ENCODE measurements at regions not wholly inside any gene's neighbourhood (a gene's known extent, or its start where the extent isn't known, plus 50 kb on each side); places are given as distances from the start of the nearest gene placed in this dataset.

DNA sequence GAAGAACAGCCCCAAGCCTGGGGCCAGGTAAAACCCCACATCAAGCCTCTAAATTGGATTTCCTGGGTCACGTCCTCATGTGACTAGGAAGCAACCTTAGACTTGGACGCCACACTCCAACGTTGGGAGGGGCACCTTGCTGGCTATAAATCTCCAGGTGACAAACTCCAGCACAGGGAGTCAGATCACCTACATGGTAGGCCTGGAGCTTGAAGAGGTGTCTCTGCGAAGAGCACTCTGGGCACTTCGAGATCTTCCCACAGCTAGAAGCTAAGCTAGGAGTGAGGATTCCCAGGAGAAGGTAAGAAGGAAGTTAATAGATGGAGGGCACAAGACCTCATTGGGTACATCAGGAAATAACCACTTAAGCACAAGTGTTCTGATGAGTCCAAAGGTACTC lies 77.1 kb upstream of the GNAZ start:
- CTCF ChIA-PET, result interaction anchor here (1.5 kb wide), 1 partner anchor 34 kb away, joined by 3 read pairs; no protein-coding TSS in a partner anchor

DNA sequence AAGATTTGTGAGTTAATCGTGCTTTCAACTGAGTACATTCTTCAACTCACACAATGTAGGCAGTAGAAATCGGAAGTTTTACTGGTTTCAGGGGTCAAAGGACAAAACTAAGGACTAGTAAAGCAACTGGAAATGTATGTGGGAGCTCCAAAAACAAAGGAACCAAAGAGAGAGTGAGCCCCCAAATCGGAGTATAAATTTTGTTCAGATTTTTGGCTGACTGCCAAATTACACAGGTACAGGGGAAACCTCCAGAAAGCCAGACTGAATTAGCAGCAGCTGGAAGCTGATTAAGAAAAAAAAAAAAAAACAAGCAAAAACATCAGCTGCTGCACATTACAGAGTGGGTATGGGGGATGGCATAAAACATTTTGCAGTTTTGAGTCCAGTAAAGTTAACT lies 75.2 kb upstream of the GNAZ start:
- CTCF ChIA-PET, result no interaction called here
- POLR2A ChIA-PET, result no interaction called here

More for the DNA sequence above, 77.1 kb upstream of the GNAZ start:
- POLR2A ChIA-PET, result no interaction called here

DNA sequence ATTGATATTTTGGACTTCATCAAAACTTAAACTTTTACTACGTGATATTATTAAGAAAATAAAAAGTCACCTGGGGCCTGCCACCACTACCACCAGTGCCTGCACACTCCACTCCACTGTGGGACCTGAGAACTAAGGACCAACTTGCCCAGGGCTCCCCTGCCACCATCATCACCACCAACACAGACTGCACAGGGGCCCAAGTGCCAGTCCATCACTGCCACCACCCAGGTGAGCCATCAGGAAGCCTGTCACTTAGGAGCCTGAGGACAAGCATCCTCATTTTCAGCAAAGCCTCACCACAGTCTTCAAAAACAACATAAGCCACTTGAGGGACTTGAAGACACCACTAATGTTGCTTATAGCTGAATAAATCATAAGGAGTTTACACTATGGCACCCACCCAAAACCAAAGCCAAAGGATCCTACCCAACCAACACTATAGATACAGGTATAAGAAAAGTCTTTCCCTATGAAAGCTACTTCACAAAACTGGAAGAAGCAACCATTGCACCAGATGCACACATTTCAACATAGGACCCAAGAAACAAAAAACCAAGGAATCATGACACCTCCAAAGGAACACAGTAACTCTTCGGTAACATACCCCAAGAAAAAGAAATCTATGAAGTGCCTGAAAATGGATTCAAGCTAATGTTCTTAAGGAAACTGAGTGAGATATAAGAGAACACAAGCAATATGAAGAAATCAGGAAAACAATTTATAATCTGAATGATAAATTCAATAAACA lies 73.6 kb upstream of the GNAZ start:
- CTCF ChIA-PET, result no interaction called here
- POLR2A ChIA-PET, result no interaction called here

DNA sequence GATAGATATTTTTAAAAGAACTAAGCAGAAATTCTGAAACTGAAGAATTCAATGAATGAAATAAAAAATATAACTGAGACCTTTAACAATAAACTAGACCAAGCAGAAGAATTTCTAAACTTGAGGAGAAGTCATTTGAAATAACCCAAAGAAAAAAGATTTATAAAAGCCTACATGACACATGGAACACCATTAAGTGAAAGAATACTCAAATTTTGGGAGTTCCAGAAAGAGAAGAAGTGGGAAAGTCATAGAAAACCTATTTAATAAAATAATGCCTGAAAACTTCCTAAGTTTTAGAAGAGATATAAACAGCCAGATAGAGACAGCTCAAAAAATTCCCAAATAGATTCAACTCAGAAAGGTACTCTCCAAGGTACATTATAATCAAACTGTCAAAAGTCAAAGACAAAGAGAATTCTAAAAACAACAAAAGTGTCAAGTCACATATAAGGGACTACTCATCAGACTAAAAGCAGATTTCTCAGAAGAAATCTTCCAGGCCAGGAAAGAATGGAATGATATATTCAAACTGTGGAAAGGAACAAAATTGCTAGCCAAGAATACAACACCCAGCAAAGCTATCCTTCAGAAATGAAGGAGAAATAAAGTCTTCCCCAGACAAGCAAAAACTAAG lies 72.9 kb upstream of the GNAZ start:
- POLR2A ChIA-PET, result no interaction called here
- CTCF ChIA-PET, result no interaction called here

DNA sequence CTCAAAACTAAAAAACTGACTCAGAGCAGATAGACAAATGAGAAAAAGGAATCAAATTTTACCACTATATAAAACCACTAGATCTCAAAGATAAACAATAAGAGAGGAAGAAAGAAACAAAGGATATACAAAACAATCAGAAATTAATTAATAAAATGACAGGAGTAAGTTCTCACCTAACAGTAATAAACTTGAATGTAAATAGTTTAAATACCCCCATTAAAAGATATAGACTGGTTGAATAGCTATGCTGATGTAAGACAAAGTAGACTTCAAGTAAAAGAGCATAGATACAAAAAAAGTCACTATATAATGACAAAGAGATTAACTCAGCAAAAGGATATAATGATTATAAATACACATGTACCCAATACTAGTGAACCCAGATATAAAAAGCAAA lies 72.3 kb upstream of the GNAZ start:
- ChIA-PET CTCF (no interaction called here), POLR2A (no interaction called here)

DNA sequence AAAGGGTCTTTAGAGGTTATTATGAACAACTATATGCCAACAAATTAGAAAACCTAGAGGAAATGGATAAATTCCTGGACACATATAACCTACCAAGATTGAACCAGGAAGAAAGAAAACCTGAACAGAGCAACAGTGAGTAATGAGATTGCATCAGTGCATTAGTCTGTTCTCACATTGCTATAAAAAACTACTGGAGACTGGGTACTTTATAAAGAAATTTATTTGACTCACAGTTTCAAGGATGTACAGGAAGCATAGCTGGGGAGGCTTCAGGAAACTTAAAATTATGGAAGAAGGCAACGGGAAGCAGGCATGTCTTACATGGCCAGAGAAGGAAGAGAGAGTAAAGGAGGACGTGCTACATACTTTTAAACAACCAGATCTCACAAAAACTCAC lies 70.8 kb upstream of the GNAZ start:
- POLR2A ChIA-PET, result no interaction called here
- CTCF ChIA-PET, result no interaction called here

DNA sequence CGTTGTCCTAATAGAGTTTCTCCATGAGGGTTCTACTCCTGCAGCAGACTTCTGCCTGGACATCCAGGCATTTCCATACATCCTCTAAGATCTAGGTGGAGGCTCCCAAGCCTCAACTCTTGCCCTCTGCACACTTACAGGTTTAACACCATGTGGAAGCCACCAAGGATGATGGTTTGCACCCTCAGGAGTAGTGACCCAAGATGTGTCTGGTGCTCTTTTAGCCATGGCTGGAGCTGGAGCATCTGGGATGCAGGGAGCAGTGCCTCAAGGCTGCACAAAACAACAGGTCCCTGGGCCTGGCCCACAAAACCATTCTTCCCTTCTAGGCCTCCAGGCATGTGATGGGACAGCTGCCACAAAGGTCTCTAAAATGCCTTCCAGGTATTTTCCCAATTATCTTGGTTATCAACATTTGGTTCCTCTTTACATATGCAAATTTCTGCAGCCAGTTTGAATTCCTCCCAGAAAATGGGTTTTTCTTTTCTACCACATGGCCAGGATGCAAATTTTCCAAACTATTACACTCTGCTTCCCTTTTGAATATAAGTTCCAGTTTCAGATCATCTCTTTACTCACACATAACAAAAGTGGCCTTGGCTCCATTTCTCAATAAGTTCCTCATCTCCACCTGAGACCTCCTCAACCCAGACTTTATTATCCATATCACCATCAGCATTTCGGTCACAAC lies 69.5 kb upstream of the GNAZ start:
- CTCF ChIA-PET, result no interaction called here

DNA sequence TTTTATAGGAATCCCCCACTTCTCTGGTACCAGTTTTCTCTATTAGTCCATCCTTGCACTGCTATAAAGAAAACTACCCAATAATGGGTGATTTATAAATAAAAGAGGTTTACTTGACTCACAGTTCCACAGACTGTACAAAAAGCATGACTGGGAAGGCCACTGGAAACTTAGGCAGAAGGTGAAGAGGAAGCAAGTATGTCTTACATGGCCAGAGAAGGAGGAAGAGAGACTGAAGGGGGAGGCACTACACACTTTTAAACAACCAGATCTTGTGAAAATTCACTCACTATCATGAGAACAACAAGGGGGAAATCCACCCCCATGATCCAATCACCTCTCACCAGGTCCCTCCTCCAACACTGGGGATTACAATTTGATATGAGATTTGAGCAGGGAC lies 68.9 kb upstream of the GNAZ start:
- ChIA-PET POLR2A (no interaction called here), CTCF (no interaction called here)

More for the DNA sequence above, 69.5 kb upstream of the GNAZ start:
- POLR2A ChIA-PET, result no interaction called here

DNA sequence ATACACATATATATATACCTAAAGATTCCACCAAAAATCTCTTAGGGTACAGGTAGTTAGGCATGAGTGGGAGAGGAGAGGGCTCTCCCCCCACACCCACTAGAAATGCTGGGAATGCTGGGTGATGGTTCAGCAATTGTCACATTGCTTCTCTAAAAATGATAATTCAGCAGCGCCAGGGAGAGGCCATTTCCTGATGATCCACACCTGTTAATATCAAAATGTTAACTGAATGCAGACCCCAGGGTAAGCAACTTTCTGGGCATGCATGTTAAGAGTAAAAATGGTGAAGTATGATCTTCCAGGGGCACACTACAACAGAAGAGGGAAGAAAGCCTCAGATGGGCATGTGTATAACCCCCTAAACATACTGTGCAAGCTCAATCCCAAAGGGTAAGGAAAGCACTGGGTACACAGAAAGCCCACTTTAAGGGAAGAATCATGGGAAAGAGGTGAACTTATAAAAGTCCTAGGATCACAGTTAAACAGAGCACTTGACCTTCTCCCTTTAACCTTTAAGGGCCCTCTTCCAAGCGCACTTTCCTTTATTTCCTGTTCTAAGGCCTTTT lies 67.6 kb upstream of the GNAZ start:
- ChIA-PET CTCF (no interaction called here), POLR2A (no interaction called here)

DNA sequence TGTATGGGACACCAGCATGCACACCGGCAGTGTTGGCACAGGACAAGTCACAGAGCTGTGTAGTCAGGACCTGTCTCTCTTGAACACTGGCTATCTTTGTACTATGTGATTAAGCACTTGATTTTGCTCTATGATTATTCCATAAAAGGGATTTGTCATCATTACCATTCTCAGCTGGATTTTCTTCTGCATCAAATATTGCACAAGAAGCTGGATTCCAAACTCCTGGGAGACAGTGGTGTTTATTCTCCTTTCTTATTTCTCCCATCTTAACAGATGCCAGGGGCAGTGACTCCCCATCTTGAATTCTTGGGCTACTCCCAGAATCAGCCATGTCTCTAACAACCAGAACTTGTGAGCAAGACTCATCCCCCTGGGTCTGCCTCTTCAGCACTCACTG lies 62.5 kb upstream of the GNAZ start:
- CTCF ChIA-PET, result no interaction called here
- POLR2A ChIA-PET, result no interaction called here

DNA sequence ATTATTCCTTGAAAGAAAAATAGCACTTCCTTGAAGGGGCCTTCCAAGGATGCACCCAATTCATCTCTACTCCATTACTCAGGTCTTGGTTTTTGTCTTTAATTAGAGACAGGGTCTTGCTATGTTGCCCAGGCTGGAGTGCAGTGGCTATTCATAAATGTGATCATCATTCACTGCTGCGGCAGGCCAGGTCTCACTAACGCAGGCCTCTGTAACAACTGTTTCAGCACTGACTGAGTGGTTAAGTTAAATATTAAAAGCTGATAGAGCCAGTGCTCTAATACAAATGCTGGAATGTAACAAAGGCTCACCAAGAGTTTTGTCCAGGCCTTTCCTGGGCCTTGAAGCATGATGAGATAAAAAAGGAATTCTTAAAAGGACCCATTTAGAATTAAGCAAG lies 61.4 kb upstream of the GNAZ start:
- CTCF ChIA-PET, result no interaction called here
- POLR2A ChIA-PET, result no interaction called here
